Activated CD4-positive, alpha-beta T cell treated with anti-CD3 and anti-CD28 coated beads for 4 hours (primary cell): ENCODE measurements at regions not wholly inside any gene's neighbourhood (a gene's known extent, or its start where the extent isn't known, plus 50 kb on each side); places are given as distances from the start of the nearest gene placed in this dataset.

ENCODE experiments used
- DNase-seq, 2 donors: peaks; one replicate each; pipeline ENCODE4 v3.0.0-alpha.2; 2020

DNA sequence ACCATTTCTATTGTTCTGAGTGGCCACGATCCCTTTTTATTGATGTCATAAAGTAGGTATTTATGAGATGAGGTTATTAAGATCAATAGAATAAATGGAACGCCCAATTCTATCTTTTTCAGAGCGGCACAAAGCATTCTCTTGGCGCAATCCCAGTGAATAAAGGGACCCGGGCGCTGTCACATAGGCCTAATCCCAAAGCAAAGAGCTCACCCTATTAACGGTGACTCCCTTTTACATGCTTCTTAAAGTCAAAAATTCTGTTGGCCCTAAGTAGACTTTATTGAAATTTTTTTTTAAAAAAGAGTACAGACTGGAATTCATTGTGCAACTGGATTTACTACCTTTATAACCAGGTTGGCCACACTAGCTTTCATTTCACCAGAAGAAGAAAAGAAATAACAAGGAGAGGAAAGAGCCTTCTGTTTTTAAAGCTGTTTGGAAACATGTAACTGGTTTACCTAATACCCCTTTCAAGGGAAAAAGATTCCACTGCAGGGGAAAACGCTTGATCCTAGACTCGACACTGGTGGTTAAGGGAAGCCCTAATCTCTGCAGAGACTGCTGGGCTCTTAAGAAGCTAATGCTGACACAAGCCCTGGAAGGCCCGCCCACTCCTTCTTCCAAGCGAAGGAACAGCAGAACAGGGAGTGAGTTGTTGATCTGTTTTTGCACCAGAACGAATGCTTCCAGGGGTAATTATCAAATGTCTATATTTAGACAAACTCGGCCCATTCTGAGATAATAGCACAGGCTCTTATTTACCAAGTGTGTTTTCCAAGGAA, 381.2 kb downstream of the BCL11B start:
- DNase-seq, result no peak

DNA sequence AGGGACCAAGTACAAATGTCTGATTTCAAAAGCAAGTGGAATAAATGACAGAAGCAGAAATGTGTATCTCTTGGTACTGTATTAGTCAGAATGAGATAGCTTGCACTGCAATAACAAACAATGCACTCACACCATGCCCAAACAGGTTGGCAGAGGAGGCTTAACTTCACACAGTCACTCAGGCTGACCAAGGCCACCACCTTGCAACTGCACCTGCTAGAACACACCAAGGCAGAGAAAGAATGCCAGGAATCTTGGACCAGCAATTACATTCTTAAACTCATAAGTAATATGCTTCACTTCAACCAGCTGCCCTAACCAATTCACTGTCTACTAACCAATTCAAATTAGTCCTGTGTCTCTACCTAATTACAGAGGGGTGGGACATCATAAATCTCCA, 378.3 kb downstream of the BCL11B start:
- DNase-seq, result no peak

- DNase-seq, result no peak
These were observed 377.4 kb downstream of the BCL11B start for GRCh38 chr14:98894600-98894999.

GRCh38 chr14:98896449-98896848, 375.5 kb downstream of the BCL11B start:
- DNase-seq, result no peak

- DNase-seq, result no peak
These were observed 374.2 kb downstream of the BCL11B start for GRCh38 chr14:98897605-98898309.

DNA sequence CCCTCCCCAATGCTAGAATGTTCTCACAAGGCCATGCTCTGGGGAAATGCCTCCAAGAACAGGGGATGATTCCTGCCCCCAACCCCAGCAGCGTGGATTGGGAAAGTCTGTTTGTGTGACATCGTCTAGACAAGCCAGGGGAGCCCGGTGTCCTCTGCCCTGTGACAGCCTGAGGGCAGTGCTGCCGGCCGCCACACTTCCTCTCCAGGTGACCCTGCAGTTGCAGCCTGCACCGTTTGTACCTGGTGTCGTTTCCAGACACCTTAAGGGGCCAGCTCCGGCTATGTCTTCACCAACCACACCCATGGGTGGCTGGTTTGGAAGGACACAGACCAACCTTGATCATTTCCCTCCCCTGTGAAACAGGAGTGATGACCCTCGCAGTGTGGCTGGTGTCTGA, 372.6 kb downstream of the BCL11B start:
- DNase-seq, result no peak

DNA sequence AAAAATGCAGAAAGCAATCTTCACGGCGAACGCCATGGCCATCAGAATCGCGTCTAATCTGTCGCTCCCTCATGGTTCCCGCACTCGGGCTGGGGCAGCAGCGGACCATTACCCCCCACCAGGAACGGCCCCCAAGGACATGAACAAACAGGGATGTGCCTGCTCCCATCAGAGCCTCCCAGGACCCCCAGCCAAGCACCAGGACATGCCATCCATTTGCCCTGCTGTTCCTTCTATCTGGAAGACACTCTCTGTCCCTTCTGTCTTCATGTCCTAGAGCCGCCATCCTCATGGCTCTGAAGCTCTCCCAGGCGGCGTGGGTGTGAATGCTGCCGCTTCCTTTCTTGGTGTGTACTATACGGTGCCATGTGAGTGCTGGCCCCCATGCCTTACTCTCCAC, 371.8 kb downstream of the BCL11B start:
- no peak for DNase-seq

GRCh38 chr14:98900798-98901197, 371.2 kb downstream of the BCL11B start:
- no peak for DNase-seq

GRCh38 chr14:98901511-98902205, 370.3 kb downstream of the BCL11B start:
- no peak for DNase-seq

- DNase-seq, result no peak
These were observed 368.6 kb downstream of the BCL11B start for GRCh38 chr14:98903371-98903770.

GRCh38 chr14:98904677-98905076, 367.3 kb downstream of the BCL11B start:
- no peak for DNase-seq

DNA sequence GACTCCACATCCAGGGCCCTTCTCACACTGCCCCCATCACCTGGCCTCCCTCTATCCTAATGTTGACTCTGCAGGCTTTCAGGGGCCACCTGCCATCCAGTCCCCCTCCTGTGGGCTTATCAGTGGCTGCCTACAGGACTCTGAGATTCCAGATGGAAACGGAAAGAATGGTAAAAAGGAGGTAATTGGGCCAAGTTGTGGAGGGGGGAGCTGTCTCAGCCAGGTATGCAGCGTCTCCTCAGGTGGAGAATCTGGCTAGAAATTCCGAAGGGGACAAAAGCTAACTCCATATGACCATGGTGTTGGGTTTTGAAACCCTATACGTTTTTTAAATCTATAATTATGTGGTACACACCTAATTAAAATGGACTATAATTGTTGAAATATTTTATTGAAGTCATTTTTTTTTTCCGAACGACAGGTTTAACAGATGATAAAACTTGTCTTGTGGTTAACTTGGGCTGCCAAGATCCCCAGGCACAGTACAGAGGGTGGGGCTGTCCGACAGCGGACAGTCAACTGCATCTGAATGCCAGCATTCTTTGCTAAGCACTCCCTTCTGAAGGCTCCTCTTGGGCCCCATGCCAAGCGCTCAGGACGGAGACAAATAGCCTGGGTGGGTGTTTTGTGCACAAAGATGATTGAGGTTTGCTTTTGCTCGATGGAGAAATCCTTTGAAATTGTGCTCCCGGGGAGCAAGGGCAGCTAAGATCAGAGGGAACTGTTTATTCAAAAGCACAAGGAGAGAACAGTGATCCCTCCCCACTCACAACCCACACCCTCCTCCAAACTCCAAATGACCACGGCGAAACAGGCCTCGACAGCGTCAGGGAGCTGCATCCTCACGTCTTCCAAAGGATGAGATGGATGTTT, 365.6 kb downstream of the BCL11B start:
- no peak for DNase-seq

DNA sequence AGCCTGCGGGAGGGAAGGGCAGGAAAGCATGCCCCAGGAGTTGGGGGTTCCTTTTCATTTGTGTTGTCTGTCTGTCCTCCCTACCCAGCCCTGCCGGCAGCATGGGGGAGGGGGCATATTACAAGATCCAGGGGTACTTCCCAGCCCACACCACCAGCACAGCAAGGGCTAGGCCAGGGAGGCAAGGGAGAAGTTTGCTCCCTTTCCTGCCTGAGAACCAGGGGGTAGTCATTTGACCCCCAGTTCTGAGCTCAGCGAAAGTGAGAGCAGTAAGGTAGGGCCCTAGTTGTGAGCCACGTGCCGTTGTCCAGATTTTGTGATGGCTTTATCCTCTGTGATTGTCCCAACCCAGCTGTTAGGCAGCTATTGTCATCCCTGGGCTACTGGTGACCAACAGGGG, 364.7 kb downstream of the BCL11B start:
- no peak for DNase-seq

GRCh38 chr14:98908050-98908449, 363.9 kb downstream of the BCL11B start:
- no peak for DNase-seq

DNA sequence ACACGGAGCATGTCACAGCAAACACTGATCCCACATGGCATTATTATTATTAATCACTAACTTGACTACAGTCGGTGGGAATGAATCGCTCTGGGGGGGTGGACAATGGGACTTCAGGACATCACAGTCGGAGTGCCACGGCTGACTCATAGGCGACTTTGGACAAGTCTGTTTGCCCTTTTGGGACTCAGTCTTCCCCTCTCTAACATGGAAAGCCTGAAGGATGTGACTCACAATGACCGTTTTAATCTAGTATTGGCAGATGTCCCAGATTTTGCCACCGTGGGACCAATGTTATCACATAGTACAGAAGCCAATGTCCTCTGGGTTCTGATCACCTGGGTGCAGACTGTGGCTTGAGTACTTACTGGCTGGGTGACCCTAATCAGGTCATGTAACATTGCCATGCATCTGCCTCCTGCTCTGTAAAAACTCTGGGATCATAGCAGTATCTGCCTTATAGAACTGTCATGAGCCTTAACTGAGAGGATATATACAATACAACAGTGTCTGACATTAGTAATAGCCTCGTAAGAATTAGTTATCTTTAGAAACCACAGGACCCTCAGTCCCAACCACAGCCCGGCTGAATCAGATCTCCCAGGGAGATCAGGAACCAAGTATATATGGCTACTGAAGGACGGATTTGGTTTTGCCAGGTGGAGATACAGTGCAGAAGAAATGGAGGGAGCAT, 362.6 kb downstream of the BCL11B start:
- DNase-seq, result no peak

GRCh38 chr14:98910061-98910460, 361.9 kb downstream of the BCL11B start:
- DNase-seq, result no peak

DNA sequence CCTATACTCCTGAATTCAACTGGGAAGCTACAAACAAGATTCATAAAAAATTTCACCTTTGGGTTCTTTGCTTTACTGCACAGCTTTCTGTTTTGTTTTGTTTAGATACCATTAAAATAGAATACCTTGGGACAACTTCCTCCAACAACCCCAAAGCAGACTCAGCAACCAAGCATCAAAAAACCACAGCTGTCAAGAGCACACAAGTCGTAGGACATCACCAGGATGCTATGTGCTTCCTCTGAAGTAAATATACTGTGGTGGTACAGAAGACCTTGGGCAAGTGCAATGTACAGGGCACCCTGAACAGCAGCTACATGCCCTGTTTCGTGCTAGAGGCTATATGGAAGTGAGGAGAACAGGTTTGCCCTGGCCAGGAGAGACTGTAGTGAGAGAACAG, 359.3 kb downstream of the BCL11B start:
- no peak for DNase-seq

- no peak for DNase-seq
These were observed 357.9 kb downstream of the BCL11B start for GRCh38 chr14:98913967-98914650.

DNA sequence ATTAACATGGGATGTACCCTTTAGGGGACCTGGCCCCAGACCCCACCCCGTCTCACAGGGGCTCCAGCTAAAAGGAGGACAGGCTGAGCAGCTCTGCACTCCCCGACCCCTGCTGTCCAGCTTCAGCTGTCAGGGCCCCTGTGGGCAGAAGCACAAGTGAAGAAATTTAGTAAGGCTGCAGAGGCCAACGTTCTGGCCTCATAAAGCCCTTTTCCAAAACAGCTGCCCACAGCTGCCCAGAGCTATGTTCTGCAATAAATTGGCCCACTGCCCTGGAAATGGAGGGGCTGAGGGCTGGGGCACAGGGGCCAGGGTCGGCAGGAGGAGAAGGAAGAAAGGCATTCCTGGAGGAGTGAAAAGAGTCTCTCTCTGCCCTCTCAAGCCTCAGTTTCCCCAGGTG, 357.1 kb downstream of the BCL11B start:
- DNase-seq, result no peak

GRCh38 chr14:98915625-98916024, 356.4 kb downstream of the BCL11B start:
- DNase-seq, result no peak

DNA sequence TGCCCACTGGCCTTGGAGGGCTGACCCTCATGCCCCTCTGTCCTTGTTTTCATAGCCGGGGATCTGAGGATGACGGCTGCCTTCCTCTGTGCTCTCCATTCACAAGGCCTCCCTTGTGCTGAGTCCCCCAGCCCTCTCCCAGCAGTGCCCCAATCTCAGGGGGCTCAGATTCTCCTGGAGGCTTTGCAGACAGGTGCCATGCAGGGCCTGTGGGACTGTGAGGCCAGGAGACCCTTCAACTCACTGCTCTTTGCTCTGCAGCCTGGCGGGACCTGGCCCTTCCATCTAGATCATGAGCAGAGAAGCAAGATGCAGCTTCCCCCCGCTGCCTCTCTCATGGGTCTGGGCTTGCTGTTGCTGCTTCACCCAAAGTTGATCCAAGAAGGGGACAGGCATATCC, 356.0 kb downstream of the BCL11B start:
- no peak for DNase-seq

- no peak for DNase-seq
These were observed 355.5 kb downstream of the BCL11B start for GRCh38 chr14:98916476-98916875.
